Caco-2 (cell line): ENCODE measurements at regions not wholly inside any gene's neighbourhood (a gene's known extent, or its start where the extent isn't known, plus 50 kb on each side); places are given as distances from the start of the nearest gene placed in this dataset.

Experiments
- BruUV-seq: library from RNA; stranded (reverse); fragments of 400-500 nt; replicated peaks from 2 replicates; lab custom pipeline; 2021; lab: Mats Ljungman, UMichigan
- CTCF ChIA-PET: fragments of 300-600 bp; sonication (Branson Sonifier 250); formaldehyde crosslinking; loops from one replicate; lab custom pipeline; 2022; ENCODE audit warnings: antibody characterized with exemption; lab: Charles Lee
- POLR2A ChIA-PET: fragments of 300-600 bp; sonication (Branson Sonifier 250); formaldehyde crosslinking; loops from one replicate; lab custom pipeline; 2022; ENCODE audit warnings: antibody characterized with exemption; lab: Charles Lee
- DNase-seq, 2 experiments: peaks; one replicate each; pipeline versions ENCODE4 v3.0.0 to v3.0.0-alpha.2; 2020 to 2022
- H3K27me3 ChIP-seq: replicated peaks from 2 replicates; pipeline ENCODE4 v1.6.0; 2011; ENCODE audit warnings: low read length; ENCODE audit not compliant: control insufficient read depth, insufficient read depth
- H3K36me3 ChIP-seq: 2 replicates; pipeline ENCODE4 v1.5.1; 2011; ENCODE audit warnings: low read length; ENCODE audit not compliant: control insufficient read depth, insufficient read depth
- H3K4me1 ChIP-seq: fragments of 250-450 bp; sonication (Bioruptor Pico); 2 replicates; pipeline ENCODE4 v1.5.1; 2020; ENCODE audit warnings: mild to moderate bottlenecking
- H3K4me3 ChIP-seq: 2 replicates; pipeline ENCODE4 v1.5.1; 2011; ENCODE audit warnings: low read depth, mild to moderate bottlenecking, control low read depth, low read length
- H3K9me3 ChIP-seq: fragments of 250-450 bp; sonication (Bioruptor Pico); 2 replicates; pipeline ENCODE4 v1.5.1; 2020; ENCODE audit warnings: mild to moderate bottlenecking, moderate library complexity
- H3K27ac Mint-ChIP-seq: one replicate; pipeline ENCODE4 v1.8.0; 2022; ENCODE audit warnings: mixed read lengths; ENCODE audit not compliant: unreplicated experiment
- H3K27me3 Mint-ChIP-seq: one replicate; pipeline ENCODE4 v1.8.0; 2022; ENCODE audit warnings: mixed read lengths; ENCODE audit not compliant: insufficient read depth, unreplicated experiment
- H3K36me3 Mint-ChIP-seq: one replicate; pipeline ENCODE4 v1.8.0; 2022; ENCODE audit warnings: mild to moderate bottlenecking, mixed read lengths; ENCODE audit not compliant: insufficient read depth, unreplicated experiment
- H3K4me1 Mint-ChIP-seq: one replicate; pipeline ENCODE4 v1.8.0; 2022; ENCODE audit warnings: low read depth, mixed read lengths; ENCODE audit not compliant: unreplicated experiment
- H3K4me3 Mint-ChIP-seq: one replicate; pipeline ENCODE4 v1.8.0; 2022; ENCODE audit warnings: mild to moderate bottlenecking, moderate library complexity, mixed read lengths; ENCODE audit not compliant: unreplicated experiment
- H3K9me3 Mint-ChIP-seq: one replicate; pipeline ENCODE4 v1.8.0; 2022; ENCODE audit warnings: mixed read lengths; ENCODE audit not compliant: unreplicated experiment
- CTCF ChIP-seq, 2 experiments: fragments of 200-600 bp in 1 of 2; IDR thresholded peaks; 1 replicate in 1 of 2; 2 replicates in 1 of 2; pipeline versions ENCODE4 v1.5.1 to v1.8.0; 2011 to 2022; ENCODE audit warnings: antibody characterized with exemption in 1 of 2, control low read depth in 1 of 2, inconsistent platforms in 1 of 2, low read depth in 1 of 2, low read length in 1 of 2, mild to moderate bottlenecking in 1 of 2, moderate library complexity in 1 of 2; ENCODE audit not compliant: insufficient read depth in 1 of 2, severe bottlenecking in 1 of 2, unreplicated experiment in 1 of 2
- intact Hi-C: fragments of 100-400 bp; cut with micrococcal nuclease; formaldehyde crosslinking; loops from one replicate; pipeline ENCODE4 v1.10.0; 2022; ENCODE audit not compliant: unreplicated experiment

GRCh38 chr2:14543284-14543683, 89.2 kb upstream of the LRATD1 start:
- CTCF ChIA-PET = no interaction called here
- Mint-ChIP-seq H3K4me3 (no peak overlapping the region), H3K36me3 (no peaks in the 10 kb centered on the region), H3K4me1 (no peaks in the 10 kb centered on the region), H3K27me3 (no peaks in the 10 kb centered on the region), H3K9me3 (no peaks in the 10 kb centered on the region), H3K27ac (no peak overlapping the region)
- intact Hi-C loops = no loop called here
- Histone ChIP-seq H3K9me3 (no peaks in the 10 kb centered on the region), H3K4me1 (no peaks in the 10 kb centered on the region), H3K4me3 (no peak overlapping the region), H3K27me3 (no peaks in the 10 kb centered on the region), H3K36me3 (no peaks in the 10 kb centered on the region)
- no peak for DNase-seq
- POLR2A ChIA-PET = no interaction called here
- BruUV-seq = no TSS peak
- TF ChIP-seq CTCF (IDR thresholded peaks at IDR 0.05; ENCODE audit: insufficient read depth in 1 of 2, low read depth in 1 of 2, low read length in 1 of 2, severe bottlenecking in 1 of 2, unreplicated experiment in 1 of 2) = no peak

- Mint-ChIP-seq H3K27me3 (no peaks in the 10 kb centered on the region), H3K36me3 (no peaks in the 10 kb centered on the region), H3K9me3 (no peaks in the 10 kb centered on the region), H3K4me3 (no peak overlapping the region), H3K4me1 (no peaks in the 10 kb centered on the region), H3K27ac (no peak overlapping the region)
- CTCF ChIA-PET = no interaction called here
- H3K4me1 ChIP-seq = no peaks in the 10 kb centered on the region
- TF ChIP-seq CTCF (IDR thresholded peaks at IDR 0.05; ENCODE audit: insufficient read depth in 1 of 2, low read depth in 1 of 2, low read length in 1 of 2, severe bottlenecking in 1 of 2, unreplicated experiment in 1 of 2) = no peak
- DNase-seq = no peak
- no peaks in the 10 kb centered on the region for H3K36me3 ChIP-seq
- BruUV-seq = no TSS peak
- H3K27me3 ChIP-seq = no peaks in the 10 kb centered on the region
- no peak overlapping the region for H3K4me3 ChIP-seq
- H3K9me3 ChIP-seq = no peaks in the 10 kb centered on the region
- intact Hi-C loops = no loop called here
- POLR2A ChIA-PET = no interaction called here
Observed at GRCh38 chr2:14544247-14544646, 88.3 kb upstream of the LRATD1 start.

- Mint-ChIP-seq H3K9me3 (no peaks in the 10 kb centered on the region), H3K36me3 (no peaks in the 10 kb centered on the region), H3K4me3 (no peak overlapping the region), H3K4me1 (no peaks in the 10 kb centered on the region), H3K27ac (no peak overlapping the region), H3K27me3 (no peaks in the 10 kb centered on the region)
- Histone ChIP-seq H3K9me3 (no peaks in the 10 kb centered on the region), H3K4me1 (no peaks in the 10 kb centered on the region), H3K4me3 (no peak overlapping the region), H3K36me3 (no peaks in the 10 kb centered on the region), H3K27me3 (no peaks in the 10 kb centered on the region)
- no TSS peak for BruUV-seq
- ChIA-PET POLR2A (no interaction called here), CTCF (no interaction called here)
- no peak for DNase-seq
- intact Hi-C loops = no loop called here
- TF ChIP-seq CTCF (IDR thresholded peaks at IDR 0.05; ENCODE audit: insufficient read depth in 1 of 2, low read depth in 1 of 2, low read length in 1 of 2, severe bottlenecking in 1 of 2, unreplicated experiment in 1 of 2) = no peak
Observed at GRCh38 chr2:14547830-14548229, 84.7 kb upstream of the LRATD1 start.
